Esophagus squamous epithelium (tissue), 4 donors: ENCODE measurements at regions not wholly inside any gene's neighbourhood (a gene's known extent, or its start where the extent isn't known, plus 50 kb on each side); places are given as distances from the start of the nearest gene placed in this dataset.

Source experiments
- POLR2A ChIP-seq, 4 donors: fragments of 450-650 bp; IDR thresholded peaks; one replicate each; pipeline ENCODE4 v1.6.1; 2017; ENCODE audit warnings: antibody characterized with exemption in 4 of 4, mild to moderate bottlenecking in 4 of 4, moderate library complexity in 3 of 4
- TF ChIP-seq, protein P1 (sequence below), 6 experiments: fragments of 450-650 bp in 4 of 6; fragments of 200-600 bp in 2 of 6; sonication (generic) in 2 of 6; IDR thresholded peaks; one replicate each; pipeline ENCODE4 v1.5.1; 2016 to 2019; ENCODE audit warnings: antibody characterized with exemption in 6 of 6, mild to moderate bottlenecking in 4 of 6, moderate library complexity in 4 of 6

DNA sequence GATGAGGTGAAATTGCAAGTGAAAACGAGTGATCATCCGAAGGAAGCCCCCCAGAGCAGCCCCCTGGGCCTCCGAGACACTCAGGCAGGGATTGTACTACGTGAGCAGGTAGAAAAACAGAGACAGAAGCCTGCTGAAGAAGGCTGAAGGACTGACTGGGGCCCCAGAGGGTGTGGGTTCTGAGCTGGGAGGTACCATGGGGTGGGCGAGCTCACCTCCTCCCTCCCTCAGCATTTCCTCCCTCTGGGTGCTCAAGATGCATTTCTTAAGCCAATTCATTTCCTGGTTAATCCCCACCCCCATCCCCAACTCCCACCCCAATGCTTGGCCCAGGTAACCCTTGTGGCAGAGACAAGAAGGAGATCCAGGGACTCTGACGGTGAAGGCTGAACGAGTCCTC lies 108.7 kb downstream of the BDH1 start:
- TF ChIP-seq, protein P1, sequence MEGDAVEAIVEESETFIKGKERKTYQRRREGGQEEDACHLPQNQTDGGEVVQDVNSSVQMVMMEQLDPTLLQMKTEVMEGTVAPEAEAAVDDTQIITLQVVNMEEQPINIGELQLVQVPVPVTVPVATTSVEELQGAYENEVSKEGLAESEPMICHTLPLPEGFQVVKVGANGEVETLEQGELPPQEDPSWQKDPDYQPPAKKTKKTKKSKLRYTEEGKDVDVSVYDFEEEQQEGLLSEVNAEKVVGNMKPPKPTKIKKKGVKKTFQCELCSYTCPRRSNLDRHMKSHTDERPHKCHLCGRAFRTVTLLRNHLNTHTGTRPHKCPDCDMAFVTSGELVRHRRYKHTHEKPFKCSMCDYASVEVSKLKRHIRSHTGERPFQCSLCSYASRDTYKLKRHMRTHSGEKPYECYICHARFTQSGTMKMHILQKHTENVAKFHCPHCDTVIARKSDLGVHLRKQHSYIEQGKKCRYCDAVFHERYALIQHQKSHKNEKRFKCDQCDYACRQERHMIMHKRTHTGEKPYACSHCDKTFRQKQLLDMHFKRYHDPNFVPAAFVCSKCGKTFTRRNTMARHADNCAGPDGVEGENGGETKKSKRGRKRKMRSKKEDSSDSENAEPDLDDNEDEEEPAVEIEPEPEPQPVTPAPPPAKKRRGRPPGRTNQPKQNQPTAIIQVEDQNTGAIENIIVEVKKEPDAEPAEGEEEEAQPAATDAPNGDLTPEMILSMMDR (IDR thresholded peaks at IDR 0.05) = no peak
- TF ChIP-seq POLR2A (IDR thresholded peaks at IDR 0.05) = no peak
